GM19351 (cell line): ENCODE measurements at regions not wholly inside any gene's neighbourhood (a gene's known extent, or its start where the extent isn't known, plus 50 kb on each side); places are given as distances from the start of the nearest gene placed in this dataset.
"Not testable (repeated sequence)": the region's sequence is repeated elsewhere in the genome, so short reads cannot be mapped to it uniquely, and the experiment has no call there.

Experiments used
- ATAC-seq: cut with Tn5 transposase; IDR thresholded peaks from one replicate; pipeline ENCODE4 v1.9.1; 2021; ENCODE audit warnings: mild to moderate bottlenecking, moderate library complexity; ENCODE audit not compliant: unreplicated experiment

DNA sequence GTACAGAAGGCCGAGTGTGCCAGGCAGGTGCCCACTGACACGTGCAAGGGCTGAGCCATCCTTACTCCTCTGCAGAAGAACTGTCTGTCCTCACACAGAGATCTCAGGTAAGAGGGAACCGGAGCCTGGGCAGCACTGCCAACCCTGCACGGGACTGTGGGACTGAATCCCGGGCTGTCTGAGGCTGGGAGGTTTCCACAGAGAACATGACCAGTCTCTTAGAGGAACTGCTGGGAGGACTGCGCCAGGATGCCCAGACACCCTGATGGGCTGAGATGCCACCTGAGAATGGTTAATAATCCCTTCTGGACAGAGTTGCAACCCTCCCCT lies 302.9 kb upstream of the SFSWAP start:
- no peak for ATAC-seq

DNA sequence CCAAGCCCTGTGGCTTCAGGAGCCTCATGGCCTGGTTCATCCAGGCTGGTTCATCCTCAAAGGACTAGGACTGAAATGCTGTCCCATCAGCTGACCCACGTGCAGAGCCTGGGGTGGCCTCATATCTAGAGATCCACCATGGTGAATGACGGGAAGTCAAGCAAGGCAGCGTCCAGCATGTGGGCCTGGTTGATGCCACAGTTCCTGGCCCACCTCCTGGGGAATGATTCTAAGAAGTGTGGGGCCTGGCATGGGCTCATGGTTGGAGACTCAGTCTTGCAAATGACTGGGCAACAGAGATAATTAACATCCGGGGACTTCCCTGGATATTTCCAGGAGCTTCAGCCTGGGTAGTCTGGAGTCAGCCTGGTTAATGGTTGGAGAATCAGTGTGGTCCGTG lies 302.4 kb upstream of the SFSWAP start:
- no peak for ATAC-seq

DNA sequence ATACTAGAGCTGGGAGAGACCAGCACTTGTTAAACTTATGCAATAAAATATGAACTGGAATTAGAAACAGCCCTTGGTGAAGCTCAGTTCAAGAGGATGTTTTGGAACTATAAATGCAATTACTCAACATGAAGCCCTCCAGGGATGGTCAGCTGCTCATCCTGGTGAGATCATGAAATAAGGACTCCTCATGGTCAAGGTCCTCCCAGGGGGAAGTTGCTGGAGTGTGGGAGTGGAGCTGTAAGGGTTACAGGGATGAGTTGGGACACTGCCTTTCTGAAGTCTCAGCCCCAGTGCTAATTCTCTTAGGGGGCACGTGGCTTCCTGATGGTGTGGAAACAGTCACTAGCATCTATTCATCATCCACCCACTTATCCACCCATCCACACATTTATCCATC lies 301.7 kb upstream of the SFSWAP start:
- ATAC-seq = no peak

DNA sequence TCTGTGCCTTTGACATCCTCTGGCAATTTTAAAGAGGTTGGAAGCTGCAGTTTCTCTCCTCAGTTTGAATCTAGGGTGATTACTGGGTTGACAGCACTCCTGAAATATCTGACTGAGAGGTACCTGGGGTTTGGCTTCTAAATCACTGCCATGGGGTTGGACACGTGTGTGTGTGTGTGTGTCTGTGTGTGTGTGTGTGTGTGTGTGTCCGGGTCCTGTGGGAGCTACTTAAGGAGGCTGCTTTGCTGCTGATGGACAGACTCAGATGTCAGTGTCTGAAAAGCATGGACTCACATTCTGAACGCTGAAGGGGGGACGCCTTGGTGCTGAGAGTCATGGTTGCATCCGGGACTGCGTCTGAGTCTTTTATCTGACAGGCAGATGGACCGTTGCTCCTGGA lies 299.1 kb upstream of the SFSWAP start:
- not testable (repeated sequence) for ATAC-seq

DNA sequence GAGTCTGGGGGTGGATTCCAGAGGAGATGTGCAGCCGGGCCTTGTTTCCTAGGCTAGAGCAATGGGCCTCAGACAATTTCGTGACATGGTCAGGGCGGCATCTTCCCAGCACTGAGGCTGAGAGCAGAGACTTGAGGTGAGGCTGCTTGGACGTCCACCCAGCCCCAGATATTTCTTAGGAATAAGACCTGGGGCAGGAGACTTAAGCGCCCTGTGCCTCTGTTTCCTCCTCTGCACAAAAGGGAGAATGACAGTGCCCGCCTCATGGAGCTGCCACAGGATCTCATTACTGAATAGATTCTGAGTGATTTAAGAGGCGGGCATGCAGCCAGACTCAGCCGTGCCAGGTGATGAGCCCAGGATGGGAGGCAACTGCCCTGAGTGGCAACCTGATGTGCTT lies 297.9 kb upstream of the SFSWAP start:
- no peak for ATAC-seq

DNA sequence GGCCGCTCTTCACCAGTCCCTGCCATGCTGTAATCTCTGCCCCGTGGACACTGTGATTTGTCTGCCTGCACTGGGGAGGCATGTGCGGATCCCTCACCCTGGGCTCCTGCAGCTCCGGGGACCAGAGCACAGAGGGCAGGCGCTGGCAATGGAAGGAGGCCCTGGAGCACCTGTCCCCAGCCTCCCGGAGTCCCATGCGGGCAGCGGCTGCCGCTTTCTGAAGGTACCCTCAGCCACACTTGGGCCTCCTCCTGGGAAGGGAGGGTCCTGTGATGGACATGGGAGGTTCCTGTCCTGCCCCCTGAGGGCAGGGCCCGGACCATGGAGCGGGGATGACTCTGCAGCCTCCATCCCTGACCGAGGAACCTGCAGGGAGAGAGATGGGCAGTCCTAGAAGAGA lies 297.4 kb upstream of the SFSWAP start:
- no peak for ATAC-seq

DNA sequence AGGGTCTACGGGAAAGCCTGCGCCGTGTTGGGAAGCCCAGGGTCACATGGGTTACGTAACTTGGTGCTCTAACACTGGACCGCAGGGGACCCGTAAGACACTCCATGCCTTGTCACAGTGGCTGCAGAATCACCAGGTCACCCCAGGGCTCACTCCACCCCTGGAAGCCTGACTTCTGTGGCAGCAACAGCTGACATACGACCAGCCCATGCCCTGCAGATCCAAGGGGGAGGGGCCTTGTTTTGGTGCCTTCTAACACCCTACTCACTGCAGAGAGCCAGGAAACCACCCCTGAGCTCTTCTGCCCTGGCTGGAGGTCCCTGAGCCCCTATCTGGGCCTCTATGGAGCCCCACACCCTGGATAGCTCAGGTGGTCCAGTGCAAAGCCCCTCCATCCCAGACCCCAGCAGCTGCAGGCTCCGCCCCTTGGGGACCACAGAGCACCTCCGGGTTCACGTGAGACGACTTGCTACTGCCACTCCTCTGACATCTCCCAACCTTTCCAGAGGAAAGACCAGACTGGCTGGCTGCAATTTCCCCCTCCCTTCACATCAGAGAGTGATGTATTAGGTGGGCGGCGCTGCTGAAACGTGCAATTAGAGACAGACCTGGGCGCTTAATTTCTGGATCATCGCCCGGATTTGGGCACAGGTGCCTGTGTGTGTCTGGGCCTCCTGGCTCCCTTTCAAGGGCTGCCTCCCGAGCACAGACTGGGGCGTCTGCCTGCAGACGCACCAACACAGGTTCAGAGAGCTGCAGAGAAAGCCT lies 296.6 kb upstream of the SFSWAP start:
- ATAC-seq = not testable (repeated sequence)

DNA sequence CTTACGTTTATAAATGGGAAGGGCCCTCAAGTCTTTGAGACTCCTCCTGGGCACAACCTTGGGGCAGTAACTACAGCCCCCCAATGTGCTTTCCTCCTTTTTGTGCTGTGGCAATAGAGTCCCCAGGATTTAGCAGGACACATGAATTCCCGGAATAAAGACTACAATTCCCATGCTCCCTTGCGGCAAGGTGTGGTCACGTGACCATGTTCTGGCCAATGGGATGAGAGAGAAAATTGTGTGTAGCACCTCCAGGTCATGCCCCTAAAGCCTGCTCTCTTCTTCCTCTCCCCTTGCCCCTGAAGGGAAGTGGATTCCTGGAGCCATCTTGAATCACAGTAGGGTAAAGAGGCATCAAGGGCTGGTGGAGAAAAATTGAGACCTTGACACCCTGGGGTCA lies 295.1 kb upstream of the SFSWAP start:
- ATAC-seq = no peak

DNA sequence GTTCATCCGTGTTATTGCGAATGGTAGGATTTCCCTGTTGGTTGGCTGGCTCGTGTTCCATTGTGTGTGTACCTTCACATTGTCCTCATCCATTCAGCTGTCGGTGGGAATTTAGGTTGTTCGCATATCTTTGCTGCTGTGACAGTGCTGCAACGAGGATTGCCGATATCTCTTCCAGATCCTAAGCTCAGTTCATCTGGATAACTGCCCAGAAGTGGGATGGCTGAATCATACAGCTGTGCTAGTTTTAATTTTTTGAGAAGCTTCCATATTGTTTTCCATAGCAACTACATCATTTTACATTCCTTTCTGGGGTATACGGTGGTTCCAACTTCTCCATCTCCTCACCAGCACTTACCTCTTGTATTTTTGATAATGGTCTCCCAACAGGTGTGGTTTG lies 292.8 kb upstream of the SFSWAP start:
- no peak for ATAC-seq

DNA sequence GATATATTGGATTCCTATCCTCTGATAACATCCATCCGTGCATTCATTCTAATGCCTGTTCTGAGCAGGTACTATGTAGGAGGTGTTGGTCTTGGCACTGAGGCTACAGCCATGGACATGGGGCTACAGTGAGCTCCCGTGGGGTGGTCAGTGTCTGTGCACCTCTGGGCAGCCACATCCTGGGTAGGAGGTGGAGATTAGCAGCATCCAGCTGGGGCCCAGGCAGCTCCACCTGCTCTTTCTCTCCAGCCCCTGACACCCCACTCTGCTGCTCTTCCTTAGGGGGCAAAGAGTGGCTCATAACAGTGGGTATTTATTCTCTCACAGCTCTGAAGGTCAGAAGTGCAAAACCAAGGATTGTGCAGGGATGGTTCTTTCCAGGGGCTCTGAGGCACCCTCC lies 292.0 kb upstream of the SFSWAP start:
- no peak for ATAC-seq

DNA sequence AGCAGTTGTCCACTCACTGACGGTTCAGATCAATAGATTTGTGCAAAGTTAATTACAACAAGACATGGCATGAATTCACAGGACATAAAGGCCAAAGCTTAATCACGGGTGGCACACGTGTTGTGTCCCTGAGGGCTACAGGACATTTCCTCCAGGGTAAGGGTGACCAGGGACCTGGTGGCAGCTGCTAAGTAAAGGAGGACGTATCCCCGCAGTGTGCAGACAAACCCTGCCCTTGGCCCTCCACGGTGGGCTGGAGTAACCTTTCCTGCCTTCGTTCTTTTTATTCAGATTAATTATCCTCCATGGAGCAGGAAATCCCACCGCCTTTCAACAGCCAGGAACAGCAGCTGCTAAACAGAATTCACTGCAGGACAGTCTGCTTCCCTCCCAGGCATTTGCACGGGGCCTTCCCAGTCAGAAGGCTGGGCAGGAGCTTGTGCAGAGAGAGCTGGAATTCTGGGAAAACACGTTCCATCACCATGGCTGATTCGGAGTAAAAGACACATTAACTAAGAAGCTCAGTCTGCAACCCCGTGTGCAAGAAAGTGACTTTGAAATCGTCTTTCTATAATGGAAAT lies 289.9 kb upstream of the SFSWAP start:
- ATAC-seq = no peak

DNA sequence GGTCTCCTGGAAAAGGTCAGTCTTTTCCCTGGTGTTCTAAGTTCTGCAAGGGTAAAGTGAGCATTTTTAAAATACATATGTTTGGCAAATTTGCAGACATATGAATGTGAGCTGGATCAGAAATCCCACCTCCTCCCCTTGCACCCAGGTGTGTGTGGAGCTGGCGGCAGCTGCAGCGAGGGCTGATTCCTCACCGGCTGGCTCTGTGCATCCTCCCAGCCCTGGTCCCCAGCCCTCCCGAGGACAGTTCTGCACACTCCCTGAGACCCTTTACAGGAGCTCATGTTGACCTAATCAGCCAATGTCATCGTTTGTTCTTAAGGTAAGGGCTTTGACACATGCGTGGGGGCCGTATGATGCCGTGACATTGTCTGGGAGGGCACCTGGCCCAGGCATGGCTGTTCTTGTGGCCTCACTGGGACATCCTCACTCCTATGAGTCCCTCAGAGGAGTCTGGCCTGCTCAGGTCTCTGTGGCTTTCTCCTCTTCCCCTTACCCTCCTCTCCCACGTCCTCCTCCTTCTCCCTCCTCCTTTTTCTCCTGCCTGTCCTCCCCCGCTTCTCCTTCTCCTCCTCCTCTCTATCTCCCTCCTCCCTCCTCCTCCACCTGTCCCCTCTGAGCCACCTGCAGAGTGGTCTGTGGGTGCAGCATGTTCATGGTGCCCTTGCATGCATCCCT lies 289.2 kb upstream of the SFSWAP start:
- ATAC-seq = no peak

DNA sequence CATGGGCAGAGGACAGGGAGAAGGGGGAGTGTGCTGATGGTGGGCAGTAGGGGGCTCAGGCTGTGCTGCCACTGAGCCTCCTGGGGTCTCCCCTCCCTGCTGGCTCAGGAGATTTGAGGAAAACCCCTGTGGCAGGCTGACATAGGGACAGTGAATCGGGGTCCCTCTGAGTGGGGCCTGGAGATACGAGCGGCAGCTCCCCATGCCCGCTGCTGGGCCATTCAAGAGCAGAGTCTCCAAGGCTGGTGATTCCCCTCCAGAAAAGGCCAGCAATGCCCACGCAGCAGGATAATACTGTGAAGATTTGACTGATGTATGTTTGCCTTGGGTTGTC lies 288.7 kb upstream of the SFSWAP start:
- no peak for ATAC-seq

DNA sequence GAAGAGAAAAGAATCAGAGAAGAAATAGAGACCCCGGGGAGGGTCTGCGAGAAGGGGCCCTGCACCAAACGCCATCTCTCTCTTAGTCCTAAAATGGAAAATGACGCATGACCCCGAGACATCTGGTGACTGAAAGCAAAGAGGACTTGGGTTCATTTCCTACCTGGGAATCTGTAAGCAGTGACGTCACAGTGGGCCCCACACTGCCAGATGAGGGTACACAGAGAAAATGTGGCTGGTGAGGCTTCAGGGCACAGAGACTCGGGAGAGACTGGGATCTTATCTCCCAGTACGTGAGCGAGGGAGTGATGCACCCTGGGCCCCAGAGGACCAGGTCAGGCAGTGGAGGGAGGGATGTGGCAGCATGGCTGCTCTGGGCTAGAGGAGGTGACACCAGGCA lies 288.1 kb upstream of the SFSWAP start:
- no peak for ATAC-seq

DNA sequence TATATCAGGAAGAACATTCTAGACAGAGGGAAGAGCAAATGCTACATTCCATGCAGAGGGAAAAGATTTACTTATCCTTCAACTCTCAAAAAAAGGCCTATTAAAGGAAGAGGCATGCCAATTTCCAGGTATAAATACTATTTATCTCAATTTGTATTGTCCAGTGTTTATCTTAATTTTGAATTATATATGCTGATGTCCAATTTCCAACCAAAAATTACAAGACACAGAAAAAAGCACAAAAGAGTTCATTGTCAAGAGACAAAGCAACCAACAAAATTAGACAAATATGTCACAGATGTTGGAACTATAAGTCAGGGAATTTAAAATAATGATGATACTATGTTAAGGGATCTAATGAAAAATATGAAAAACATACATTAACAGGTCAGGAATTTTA lies 286.6 kb upstream of the SFSWAP start:
- no peak for ATAC-seq

DNA sequence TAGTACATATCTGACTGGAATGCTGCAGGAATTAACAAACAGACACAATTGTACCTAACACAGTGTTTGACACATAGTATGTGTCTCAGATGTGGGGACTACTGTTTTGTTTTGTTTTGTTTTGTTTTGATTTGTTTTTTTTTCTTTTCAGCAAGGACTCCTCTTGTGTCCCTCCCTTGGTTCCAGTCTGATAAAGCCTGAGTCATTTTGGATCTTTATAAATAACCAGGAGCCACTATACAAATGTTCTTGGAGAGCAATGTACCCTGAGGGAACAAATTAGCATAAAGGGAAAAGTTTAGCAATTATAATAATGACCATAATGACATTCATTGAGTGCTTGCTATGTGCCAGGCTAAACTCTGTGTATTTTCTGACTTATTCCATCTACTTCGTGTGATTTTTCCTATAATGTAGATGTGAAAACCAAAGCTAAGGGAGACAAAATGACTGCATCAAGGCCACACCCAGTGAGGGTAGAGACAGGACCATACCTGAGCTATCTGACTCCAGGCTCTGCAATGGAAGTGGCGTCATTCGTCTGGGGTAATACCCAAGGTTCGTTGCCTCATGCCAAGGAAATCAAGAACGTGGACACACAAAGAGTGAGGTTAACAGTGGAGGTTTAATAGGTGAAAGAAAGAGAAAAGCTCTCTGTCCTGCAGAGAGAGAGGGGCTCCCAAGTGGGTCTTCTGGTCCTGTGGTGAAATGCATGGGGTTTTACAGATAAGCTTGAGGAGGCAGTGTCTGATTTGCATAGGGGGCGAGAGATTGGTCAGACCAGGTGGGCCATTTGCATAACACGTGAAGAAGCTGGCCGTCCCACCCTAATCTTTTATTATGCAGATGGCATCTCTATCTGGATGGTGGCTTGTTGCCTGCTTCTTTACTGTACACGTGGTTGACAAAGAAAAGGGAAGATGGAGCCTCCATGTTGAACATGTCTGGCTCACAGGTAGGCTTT lies 285.5 kb upstream of the SFSWAP start:
- no peak for ATAC-seq

DNA sequence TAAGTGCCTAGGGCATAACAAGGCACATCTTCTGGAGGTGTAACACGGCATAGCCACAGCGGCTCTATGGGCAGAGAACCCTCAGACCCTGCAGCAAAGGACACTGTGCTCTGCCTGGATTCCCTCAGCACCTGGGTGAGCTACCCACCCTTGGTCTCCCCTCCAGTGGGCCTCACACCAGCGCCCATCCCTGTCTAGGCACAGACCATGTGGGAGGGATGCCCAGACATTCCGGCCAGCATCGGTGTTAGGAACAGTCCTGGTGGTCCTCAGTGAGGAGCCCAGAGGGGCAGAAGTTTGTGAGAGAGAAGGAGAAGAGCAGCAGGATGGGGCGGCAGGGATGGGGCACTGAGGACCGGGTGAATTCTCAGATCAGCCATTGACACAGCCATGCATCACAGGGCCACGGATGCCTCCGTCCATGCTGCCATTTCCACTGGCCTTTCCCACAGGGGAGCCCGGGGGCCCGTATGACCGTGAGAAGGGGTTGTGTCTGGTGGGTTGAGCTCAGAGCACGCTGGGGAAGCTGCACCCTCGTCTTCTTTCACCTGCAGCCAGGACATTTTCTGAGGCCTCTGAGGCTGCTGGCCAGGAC lies 282.7 kb upstream of the SFSWAP start:
- ATAC-seq = no peak

DNA sequence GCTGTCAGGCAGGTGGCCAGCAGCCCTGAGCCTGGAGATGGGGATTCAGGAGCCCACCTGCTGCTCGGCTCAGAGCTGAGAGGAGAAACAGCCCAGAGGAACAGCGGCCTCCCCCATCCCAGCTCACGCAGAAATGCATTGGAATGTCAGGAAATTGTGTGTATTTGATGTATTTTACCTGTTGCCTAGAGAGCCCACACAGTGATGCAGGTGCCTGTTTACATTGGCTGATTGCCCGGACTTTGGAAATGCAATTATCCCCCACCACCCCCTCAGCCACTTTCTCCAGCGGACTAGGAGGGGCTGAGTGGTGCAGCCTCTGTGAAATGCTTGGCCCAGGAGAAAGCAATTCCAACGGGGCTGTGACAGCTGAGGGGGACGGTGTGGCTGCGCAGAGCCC lies 281.7 kb upstream of the SFSWAP start:
- ATAC-seq = not testable (repeated sequence)

DNA sequence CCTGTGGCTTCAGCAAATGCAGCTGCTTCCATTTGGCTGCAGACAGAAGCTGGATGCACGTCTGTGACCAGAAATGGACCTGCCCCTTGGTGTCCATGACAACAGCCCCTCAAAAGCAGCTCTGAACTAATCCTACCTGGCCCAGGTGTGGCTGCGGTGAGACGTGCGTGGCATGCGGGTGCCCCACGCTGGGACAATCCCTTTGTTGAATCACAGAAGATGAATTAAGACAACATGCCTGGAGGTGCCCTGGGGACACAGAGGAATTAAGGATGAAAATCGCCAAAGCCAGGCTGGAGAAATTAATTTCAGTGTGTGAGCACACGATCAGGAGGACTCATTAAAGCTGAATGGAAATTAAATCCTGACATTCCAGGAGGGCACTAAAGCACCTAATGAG lies 281.2 kb upstream of the SFSWAP start:
- not testable (repeated sequence) for ATAC-seq

DNA sequence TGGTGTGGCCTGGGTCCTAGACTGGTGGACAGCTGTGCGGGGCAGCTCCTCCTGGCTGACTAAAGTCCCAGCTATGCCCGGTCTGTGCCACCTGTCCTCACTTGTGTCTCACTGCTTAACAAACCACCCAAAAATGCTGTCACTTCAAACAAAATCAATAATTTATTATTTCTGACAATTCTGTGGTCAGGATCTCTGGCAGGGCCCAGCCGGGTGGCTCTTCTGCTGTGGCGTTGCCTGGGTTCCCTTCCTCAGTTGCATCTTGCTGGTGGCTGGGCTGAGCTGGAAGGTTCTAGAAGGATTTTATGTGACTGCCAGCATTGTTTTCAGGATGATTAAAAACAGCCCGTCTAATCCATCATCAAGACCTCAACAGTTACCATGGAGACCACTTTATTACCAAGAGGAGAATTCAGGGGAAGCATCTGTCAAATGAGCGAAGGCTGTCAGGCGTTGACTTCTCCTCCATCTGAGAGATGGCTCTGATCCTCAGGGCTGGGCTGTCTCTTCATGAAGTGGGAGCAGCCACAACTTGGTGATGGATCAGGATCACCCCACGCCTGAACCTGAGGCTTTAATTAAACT lies 280.6 kb upstream of the SFSWAP start:
- no peak for ATAC-seq
